Progenitor cell of endocrine pancreas (in vitro differentiated cells): ENCODE measurements at regions not wholly inside any gene's neighbourhood (a gene's known extent, or its start where the extent isn't known, plus 50 kb on each side); places are given as distances from the start of the nearest gene placed in this dataset.
"Not testable (repeated sequence)": the region's sequence is repeated elsewhere in the genome, so short reads cannot be mapped to it uniquely, and the experiment has no call there.

Source experiments
- DNase-seq: peaks from one replicate; pipeline ENCODE4 v3.0.0; 2021; ENCODE audit warnings: low spot score; ENCODE audit not compliant: unreplicated experiment
- H3K27ac Mint-ChIP-seq: 2 replicates; pipeline ENCODE4 v1.8.0; 2021; ENCODE audit warnings: mild to moderate bottlenecking, moderate library complexity, mixed read lengths
- H3K27me3 Mint-ChIP-seq: 2 replicates; pipeline ENCODE4 v1.8.0; 2021; ENCODE audit warnings: mixed read lengths
- H3K36me3 Mint-ChIP-seq: 2 replicates; pipeline ENCODE4 v1.8.0; 2022; ENCODE audit warnings: mixed read lengths; ENCODE audit not compliant: insufficient read depth
- H3K4me1 Mint-ChIP-seq: 2 replicates; pipeline ENCODE4 v1.8.0; 2021; ENCODE audit warnings: low read depth, mixed read lengths
- H3K4me3 Mint-ChIP-seq: 2 replicates; pipeline ENCODE4 v1.8.0; 2021; ENCODE audit warnings: low read depth, mild to moderate bottlenecking, moderate library complexity, mixed read lengths
- H3K9me3 Mint-ChIP-seq: 2 replicates; pipeline ENCODE4 v1.8.0; 2021; ENCODE audit warnings: low read depth, mixed read lengths
- TF ChIP-seq, protein P1 (sequence below): fragments of 200-600 bp; sonication (generic); IDR thresholded peaks from one replicate; pipeline ENCODE4 v1.5.0; 2021; ENCODE audit warnings: antibody characterized with exemption, mild to moderate bottlenecking; ENCODE audit not compliant: unreplicated experiment

DNA sequence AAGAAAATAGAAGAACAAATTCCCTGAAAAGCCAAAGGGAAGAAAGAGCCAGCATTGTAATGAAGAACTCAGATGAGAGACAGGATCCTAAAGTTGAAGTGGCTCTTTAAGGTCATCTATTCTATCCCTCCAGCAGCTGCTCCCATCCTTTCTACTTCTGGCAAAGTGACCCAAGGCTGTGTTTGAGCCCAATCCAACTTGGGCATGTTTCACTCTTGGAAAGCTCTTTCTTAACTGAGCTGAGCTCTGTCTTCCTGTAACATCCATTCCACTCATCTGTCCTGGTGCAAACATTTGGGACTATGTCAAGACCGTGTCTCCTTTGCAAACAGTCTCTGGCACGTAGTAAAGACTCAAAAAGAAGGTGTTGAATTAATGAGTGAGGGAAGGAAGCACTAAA, 298.1 kb upstream of the IGF1R start:
- H3K36me3 Mint-ChIP-seq = no peaks in the 10 kb centered on the region
- H3K9me3 Mint-ChIP-seq = peaks cover 3% of the 10 kb centered on the region
- no peak for DNase-seq
- no peak overlapping the region for H3K4me3 Mint-ChIP-seq
- TF ChIP-seq, protein P1, sequence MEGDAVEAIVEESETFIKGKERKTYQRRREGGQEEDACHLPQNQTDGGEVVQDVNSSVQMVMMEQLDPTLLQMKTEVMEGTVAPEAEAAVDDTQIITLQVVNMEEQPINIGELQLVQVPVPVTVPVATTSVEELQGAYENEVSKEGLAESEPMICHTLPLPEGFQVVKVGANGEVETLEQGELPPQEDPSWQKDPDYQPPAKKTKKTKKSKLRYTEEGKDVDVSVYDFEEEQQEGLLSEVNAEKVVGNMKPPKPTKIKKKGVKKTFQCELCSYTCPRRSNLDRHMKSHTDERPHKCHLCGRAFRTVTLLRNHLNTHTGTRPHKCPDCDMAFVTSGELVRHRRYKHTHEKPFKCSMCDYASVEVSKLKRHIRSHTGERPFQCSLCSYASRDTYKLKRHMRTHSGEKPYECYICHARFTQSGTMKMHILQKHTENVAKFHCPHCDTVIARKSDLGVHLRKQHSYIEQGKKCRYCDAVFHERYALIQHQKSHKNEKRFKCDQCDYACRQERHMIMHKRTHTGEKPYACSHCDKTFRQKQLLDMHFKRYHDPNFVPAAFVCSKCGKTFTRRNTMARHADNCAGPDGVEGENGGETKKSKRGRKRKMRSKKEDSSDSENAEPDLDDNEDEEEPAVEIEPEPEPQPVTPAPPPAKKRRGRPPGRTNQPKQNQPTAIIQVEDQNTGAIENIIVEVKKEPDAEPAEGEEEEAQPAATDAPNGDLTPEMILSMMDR = no peak
- H3K4me1 Mint-ChIP-seq = no peaks in the 10 kb centered on the region
- H3K27ac Mint-ChIP-seq = no peak overlapping the region
- H3K27me3 Mint-ChIP-seq = peaks cover 14% of the 10 kb centered on the region

DNA sequence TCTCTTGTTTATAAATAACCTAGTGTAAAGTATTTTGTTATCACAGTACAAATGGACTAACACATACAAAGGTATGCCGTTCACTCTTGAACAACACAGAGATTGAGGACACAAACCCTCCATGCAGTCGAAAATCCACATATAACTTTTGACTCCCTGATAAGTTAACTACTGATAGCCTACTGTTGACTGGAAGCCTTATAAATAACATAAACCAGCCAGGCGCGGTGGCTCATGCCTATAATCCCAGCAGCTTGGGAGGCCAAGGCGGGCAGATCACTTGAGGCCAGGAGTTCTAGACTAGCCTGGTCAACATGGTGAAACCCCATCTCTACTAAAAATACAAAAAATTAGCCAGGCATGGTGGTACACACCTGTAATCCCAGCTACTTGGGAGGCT, 290.1 kb upstream of the IGF1R start:
- not testable (repeated sequence) for DNase-seq, H3K36me3 Mint-ChIP-seq, H3K4me1 Mint-ChIP-seq, H3K27ac Mint-ChIP-seq, H3K4me3 Mint-ChIP-seq, H3K27me3 Mint-ChIP-seq
- peaks cover 16% of the 10 kb centered on the region for H3K9me3 Mint-ChIP-seq

DNA sequence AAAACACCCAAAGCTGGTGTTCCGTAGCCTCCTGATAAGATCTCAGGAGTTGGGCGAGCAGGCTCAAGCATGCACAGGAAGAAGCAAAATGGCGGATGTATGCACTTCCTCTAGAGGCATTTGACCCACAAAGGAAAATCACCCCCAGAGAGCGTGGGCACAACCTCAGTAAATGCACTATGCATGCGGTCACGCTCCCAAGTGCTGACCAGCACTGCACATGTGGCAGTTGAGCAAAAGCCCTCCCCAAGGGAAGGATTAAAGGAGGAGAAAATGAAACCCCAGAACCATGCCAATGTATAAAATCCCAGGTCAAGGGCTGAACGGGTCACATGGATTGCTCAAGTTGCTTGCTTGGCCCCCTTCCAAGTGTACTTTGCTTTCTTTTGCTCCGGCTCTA, 289.4 kb upstream of the IGF1R start:
- TF ChIP-seq, protein P1 = no peak
- no peak for DNase-seq
- Mint-ChIP-seq H3K4me3 (no peak overlapping the region), H3K27me3 (no peaks in the 10 kb centered on the region), H3K4me1 (no peaks in the 10 kb centered on the region), H3K36me3 (no peaks in the 10 kb centered on the region), H3K9me3 (peaks cover 16% of the 10 kb centered on the region), H3K27ac (no peak overlapping the region)

DNA sequence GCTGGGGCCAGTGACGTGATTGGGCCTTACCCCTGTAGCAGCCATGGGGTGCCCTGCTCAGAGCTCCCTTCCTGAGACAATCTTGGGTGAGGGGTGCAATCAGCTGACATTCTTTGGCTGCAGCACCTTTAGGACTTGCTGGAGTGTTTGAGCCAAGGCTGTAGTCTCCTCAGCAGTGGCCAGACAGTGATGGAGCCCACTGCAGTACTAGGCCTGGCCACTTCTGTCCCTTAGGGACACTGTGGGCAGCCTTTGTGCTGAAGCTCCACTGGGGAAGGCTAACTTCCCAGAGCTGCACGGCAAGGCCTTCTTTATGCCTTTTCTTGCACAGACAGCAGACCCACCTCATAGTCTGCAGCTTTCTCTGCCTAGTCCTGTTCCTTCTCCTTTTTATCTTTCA, 284.9 kb upstream of the IGF1R start:
- Mint-ChIP-seq H3K36me3 (no peaks in the 10 kb centered on the region), H3K4me3 (no peak overlapping the region), H3K9me3 (no peaks in the 10 kb centered on the region), H3K27me3 (peaks cover 3% of the 10 kb centered on the region), H3K27ac (no peak overlapping the region), H3K4me1 (no peaks in the 10 kb centered on the region)
- TF ChIP-seq, protein P1 = no peak
- DNase-seq = no peak

DNA sequence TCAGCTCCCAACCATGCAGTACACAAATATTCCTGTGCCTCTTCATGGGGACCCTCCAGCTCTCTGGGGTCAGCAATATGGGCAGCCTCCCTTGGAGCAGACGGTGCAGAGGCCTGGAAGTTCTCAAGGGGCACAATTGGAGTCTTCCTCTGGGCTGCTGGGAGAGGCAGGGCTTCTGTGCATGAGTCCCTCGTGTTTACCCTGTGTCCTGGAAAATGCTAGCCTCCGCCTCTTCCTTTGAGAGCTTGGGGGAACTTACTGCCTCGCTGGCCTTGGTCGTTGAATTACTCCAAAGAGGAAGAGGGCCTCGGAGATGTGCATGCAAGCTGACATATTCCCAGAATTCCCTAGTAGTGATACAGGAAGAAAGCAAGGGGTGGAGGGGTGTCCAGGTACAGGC, 284.4 kb upstream of the IGF1R start:
- no peaks in the 10 kb centered on the region for H3K9me3 Mint-ChIP-seq
- H3K27ac Mint-ChIP-seq = no peak overlapping the region
- TF ChIP-seq, protein P1 = no peak
- DNase-seq = no peak
- peaks cover 3% of the 10 kb centered on the region for H3K27me3 Mint-ChIP-seq
- H3K36me3 Mint-ChIP-seq = no peaks in the 10 kb centered on the region
- H3K4me3 Mint-ChIP-seq = no peak overlapping the region
- H3K4me1 Mint-ChIP-seq = no peaks in the 10 kb centered on the region

DNA sequence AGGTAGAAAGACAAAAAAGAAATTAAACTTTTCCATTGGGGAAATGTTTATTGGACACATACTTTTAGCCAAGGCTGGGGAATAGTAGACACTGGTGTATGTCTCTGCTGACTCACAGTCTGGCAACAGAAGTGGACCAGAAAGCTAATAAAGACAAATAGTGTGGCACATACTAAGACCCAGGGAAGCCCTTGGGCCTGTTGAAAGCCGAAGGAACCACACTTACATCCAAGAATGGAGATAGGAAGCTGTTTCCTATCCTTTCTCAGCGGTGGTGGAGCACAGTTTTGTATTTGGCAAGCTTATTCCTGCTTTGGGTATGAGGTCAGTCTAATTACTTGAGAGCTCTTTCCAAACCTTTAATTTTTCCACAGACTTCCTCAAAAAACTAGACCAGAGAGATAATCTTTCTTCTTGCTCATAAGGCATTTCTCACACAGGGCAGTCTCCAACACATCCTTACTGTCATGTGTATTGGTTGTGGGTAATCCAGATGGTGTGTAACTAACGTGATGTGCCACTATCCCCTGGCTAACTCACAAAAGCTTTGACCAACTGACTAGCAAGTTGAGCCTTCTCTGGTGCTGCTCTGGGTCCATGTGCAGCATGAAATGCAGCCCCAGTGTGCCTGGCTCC, 279.1 kb upstream of the IGF1R start:
- Mint-ChIP-seq H3K27me3 (peaks cover 6% of the 10 kb centered on the region), H3K27ac (no peak overlapping the region), H3K4me3 (no peak overlapping the region), H3K4me1 (no peaks in the 10 kb centered on the region), H3K36me3 (no peaks in the 10 kb centered on the region), H3K9me3 (no peaks in the 10 kb centered on the region)
- TF ChIP-seq, protein P1 = no peak
- DNase-seq = no peak
